CD14-positive monocyte (primary cell): ENCODE measurements at regions not wholly inside any gene's neighbourhood (a gene's known extent, or its start where the extent isn't known, plus 50 kb on each side); places are given as distances from the start of the nearest gene placed in this dataset.

Experiments
- DNase-seq, 3 donors: peaks; one replicate each; pipeline ENCODE4 v3.0.0-alpha.2; 2011 to 2022
- H2AFZ ChIP-seq: 2 replicates; pipeline ENCODE4 v1.6.0; 2012; ENCODE audit warnings: mild to moderate bottlenecking, low read depth, low read length, inconsistent platforms; ENCODE audit not compliant: insufficient read depth, poor library complexity, severe bottlenecking
- H3K27ac ChIP-seq, 2 donors: 1 replicate in 1 of 2; 2 replicates in 1 of 2; pipeline ENCODE4 v1.5.1; 2012 to 2013; ENCODE audit warnings: low read length in 2 of 2, control low read depth in 1 of 2, inconsistent platforms in 1 of 2, low read depth in 1 of 2, mild to moderate bottlenecking in 1 of 2
- H3K27me3 ChIP-seq, 2 donors: one replicate each; pipeline versions ENCODE4 v1.6.0 to v1.6.1; 2011 to 2013; ENCODE audit warnings: low read length in 2 of 2; ENCODE audit not compliant: control insufficient read depth in 2 of 2, insufficient read depth in 2 of 2
- H3K36me3 ChIP-seq, 2 donors: replicated peaks in 1 of 2; 1 replicate in 1 of 2; 2 replicates in 1 of 2; pipeline versions ENCODE4 v1.5.1 to v1.6.1; 2012 to 2013; ENCODE audit warnings: low read length in 2 of 2, control low read depth in 1 of 2, inconsistent platforms in 1 of 2, mild to moderate bottlenecking in 1 of 2; ENCODE audit not compliant: insufficient read depth in 2 of 2, control insufficient read depth in 1 of 2
- H3K4me1 ChIP-seq, 2 donors: 1 replicate in 1 of 2; 2 replicates in 1 of 2; pipeline versions ENCODE4 v1.5.1 to v1.6.1; 2012 to 2013; ENCODE audit warnings: low read length in 2 of 2, control low read depth in 1 of 2, inconsistent platforms in 1 of 2, mild to moderate bottlenecking in 1 of 2, moderate library complexity in 1 of 2; ENCODE audit not compliant: insufficient read depth in 2 of 2, control insufficient read depth in 1 of 2
- H3K4me2 ChIP-seq: replicated peaks from 2 replicates; pipeline ENCODE3; 2012; ENCODE audit warnings: low read length, moderate library complexity, mild to moderate bottlenecking; ENCODE audit not compliant: poor library complexity, severe bottlenecking; ENCODE audit errors: extremely low read depth
- H3K4me3 ChIP-seq, 3 experiments: fragments of 200-600 bp in 1 of 3; sonication (generic) in 1 of 3; replicated peaks in 1 of 3; 1 replicate in 2 of 3; 2 replicates in 1 of 3; pipeline ENCODE4 v1.5.1; 2011 to 2013; ENCODE audit warnings: low read length in 3 of 3, mild to moderate bottlenecking in 3 of 3, control low read depth in 2 of 3, low read depth in 2 of 3, inconsistent platforms in 1 of 3, moderate library complexity in 1 of 3
- H3K79me2 ChIP-seq: 2 replicates; pipeline ENCODE4 v1.6.0; 2012; ENCODE audit warnings: mild to moderate bottlenecking, control low read depth, inconsistent platforms, low read length, moderate library complexity; ENCODE audit not compliant: insufficient read depth
- H3K9ac ChIP-seq: 2 replicates; pipeline ENCODE4 v1.6.0; 2017; ENCODE audit warnings: low read length, mild to moderate bottlenecking; ENCODE audit not compliant: insufficient read depth, poor library complexity, severe bottlenecking
- H3K9me3 ChIP-seq, 2 donors: replicated peaks in 1 of 2; 1 replicate in 1 of 2; 2 replicates in 1 of 2; pipeline versions ENCODE4 v1.5.1 to v1.6.1; 2012 to 2013; ENCODE audit warnings: low read length in 2 of 2, control low read depth in 1 of 2; ENCODE audit not compliant: control insufficient read depth in 1 of 2, insufficient read depth in 1 of 2
- H4K20me1 ChIP-seq: 2 replicates; pipeline ENCODE4 v1.6.0; 2012; ENCODE audit warnings: mild to moderate bottlenecking, low read length, control low read depth, moderate library complexity; ENCODE audit not compliant: insufficient read depth
- H3K27ac Mint-ChIP-seq, 7 donors: one replicate each; pipeline ENCODE4 v1.8.0; 2020; ENCODE audit warnings: mild to moderate bottlenecking in 7 of 7, mixed read lengths in 7 of 7, moderate library complexity in 6 of 7, inconsistent platforms in 2 of 7
- H3K27me3 Mint-ChIP-seq, 3 donors: one replicate each; pipeline ENCODE4 v1.8.0; 2021 to 2022; ENCODE audit warnings: low read depth in 3 of 3, mild to moderate bottlenecking in 3 of 3, mixed read lengths in 3 of 3, moderate library complexity in 3 of 3, inconsistent platforms in 1 of 3
- H3K36me3 Mint-ChIP-seq, 2 donors: one replicate each; pipeline ENCODE4 v1.8.0; 2020; ENCODE audit warnings: mixed read lengths in 2 of 2, inconsistent platforms in 1 of 2, mild to moderate bottlenecking in 1 of 2
- H3K4me1 Mint-ChIP-seq: one replicate; pipeline ENCODE4 v1.8.0; 2020; ENCODE audit warnings: mild to moderate bottlenecking, mixed read lengths
- H3K4me3 Mint-ChIP-seq, 2 donors: one replicate each; pipeline ENCODE4 v1.8.0; 2020; ENCODE audit warnings: mild to moderate bottlenecking in 2 of 2, mixed read lengths in 2 of 2, moderate library complexity in 1 of 2
- H3K9me3 Mint-ChIP-seq, 7 donors: one replicate each; pipeline ENCODE4 v1.8.0; 2020 to 2022; ENCODE audit warnings: mixed read lengths in 7 of 7, mild to moderate bottlenecking in 6 of 7, moderate library complexity in 6 of 7, inconsistent platforms in 2 of 7
- WGBS: methylation state at CpG from one replicate; pipeline ENCODE4 v1.1.5; 2013; ENCODE audit warnings: missing lambda C conversion rate; ENCODE audit not compliant: insufficient coverage; 5-methylcytosine and 5-hydroxymethylcytosine counted together
- intact Hi-C, 2 donors: fragments of 100-400 bp; cut with micrococcal nuclease; formaldehyde crosslinking; loops; one replicate each; pipeline versions ENCODE4 v1.15.0 to v1.15.1; 2023
- TF ChIP-seq, protein P1 (sequence below): fragments of 200-600 bp; IDR thresholded peaks from one replicate; pipeline ENCODE4 v1.8.0; 2022; ENCODE audit warnings: antibody characterized with exemption, mild to moderate bottlenecking

DNA sequence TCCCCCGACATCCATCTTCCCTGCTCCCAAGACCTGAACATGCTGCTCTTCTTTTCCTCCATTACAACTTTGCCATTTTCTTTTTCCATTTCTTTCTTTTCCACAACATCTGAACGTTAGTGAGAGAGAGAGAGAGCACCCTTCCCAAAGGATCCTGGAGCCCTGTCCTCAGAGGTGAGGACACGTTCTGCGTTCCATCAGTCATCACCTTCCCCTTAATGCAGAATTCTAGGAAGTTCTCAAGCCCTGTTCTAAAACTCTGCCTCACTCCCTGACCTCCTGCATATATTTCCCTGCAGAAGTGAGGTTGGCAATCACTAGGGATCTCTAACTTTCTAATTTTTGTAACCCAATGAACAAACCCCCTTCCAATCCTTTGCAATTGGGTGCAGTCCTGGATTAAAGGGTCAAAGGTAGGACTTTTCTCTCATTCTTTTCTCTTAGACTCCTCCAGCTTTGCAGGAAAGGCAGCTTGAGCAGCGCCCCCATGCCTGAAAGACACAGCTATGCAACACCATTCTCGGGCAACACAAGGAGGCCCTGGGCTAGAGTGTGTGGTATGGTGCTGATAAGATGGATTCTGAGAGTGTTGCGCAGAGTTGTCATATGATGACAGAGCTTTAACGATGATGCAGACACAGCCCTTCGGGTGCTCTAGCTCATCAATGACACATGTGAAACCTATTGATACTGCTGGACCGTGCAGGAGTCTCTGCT is 59.2 kb upstream of the TNR start:
- 98% methylated on average over 6 of the region's 10 CpGs for WGBS
- intact Hi-C loops = no loop called here
- no peak overlapping the region for H3K9ac ChIP-seq

DNA sequence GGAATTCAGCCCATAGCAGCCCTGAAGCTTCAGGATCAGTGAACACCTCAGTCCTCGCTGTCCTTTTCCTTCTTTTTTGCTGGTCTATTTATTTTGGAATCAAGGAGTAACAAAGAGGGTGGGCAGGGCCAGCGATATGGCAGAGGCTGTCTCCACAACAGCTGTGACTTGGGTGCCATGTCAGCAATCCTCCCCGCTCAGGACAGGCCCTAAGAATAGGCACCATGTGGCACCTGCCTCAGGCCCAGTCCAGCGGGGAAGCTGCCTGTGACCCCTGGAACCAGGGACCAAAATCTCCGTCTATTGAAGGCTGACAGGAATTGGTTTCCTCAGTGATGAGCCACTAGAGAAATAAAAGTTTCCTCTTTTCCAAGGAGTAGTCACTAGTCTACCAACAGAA is 58.6 kb upstream of the TNR start:
- Mint-ChIP-seq H3K27ac (no peak overlapping the region), H3K4me3 (no peak overlapping the region), H3K9me3 (peaks cover 0 to 4% (median 2%) of the 10 kb centered on the region in 7 donors), H3K36me3 (no peaks in the 10 kb centered on the region), H3K4me1 (no peaks in the 10 kb centered on the region), H3K27me3 (peaks cover 0 to 4% (median 4%) of the 10 kb centered on the region in 3 donors)
- DNase-seq = no peak
- H3K9me3 ChIP-seq = no peaks in the 10 kb centered on the region
- no peak overlapping the region for H3K4me2 ChIP-seq
- no peaks in the 10 kb centered on the region for H4K20me1 ChIP-seq
- no peaks in the 10 kb centered on the region for H3K27me3 ChIP-seq
- intact Hi-C loops = no loop called here
- H3K4me1 ChIP-seq = no peaks in the 10 kb centered on the region
- TF ChIP-seq, protein P1, sequence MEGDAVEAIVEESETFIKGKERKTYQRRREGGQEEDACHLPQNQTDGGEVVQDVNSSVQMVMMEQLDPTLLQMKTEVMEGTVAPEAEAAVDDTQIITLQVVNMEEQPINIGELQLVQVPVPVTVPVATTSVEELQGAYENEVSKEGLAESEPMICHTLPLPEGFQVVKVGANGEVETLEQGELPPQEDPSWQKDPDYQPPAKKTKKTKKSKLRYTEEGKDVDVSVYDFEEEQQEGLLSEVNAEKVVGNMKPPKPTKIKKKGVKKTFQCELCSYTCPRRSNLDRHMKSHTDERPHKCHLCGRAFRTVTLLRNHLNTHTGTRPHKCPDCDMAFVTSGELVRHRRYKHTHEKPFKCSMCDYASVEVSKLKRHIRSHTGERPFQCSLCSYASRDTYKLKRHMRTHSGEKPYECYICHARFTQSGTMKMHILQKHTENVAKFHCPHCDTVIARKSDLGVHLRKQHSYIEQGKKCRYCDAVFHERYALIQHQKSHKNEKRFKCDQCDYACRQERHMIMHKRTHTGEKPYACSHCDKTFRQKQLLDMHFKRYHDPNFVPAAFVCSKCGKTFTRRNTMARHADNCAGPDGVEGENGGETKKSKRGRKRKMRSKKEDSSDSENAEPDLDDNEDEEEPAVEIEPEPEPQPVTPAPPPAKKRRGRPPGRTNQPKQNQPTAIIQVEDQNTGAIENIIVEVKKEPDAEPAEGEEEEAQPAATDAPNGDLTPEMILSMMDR = no peak
- no peak overlapping the region for H3K4me3 ChIP-seq
- H2AFZ ChIP-seq = no peak overlapping the region
- H3K27ac ChIP-seq = no peak overlapping the region
- H3K36me3 ChIP-seq = no peaks in the 10 kb centered on the region
- no peaks in the 10 kb centered on the region for H3K79me2 ChIP-seq
- WGBS = 80% methylated on average over 5 of the region's 5 CpGs
- no peak overlapping the region for H3K9ac ChIP-seq

More for the DNA sequence above, 59.2 kb upstream of the TNR start:
- no peak overlapping the region for H3K27ac Mint-ChIP-seq
- no peak overlapping the region for H3K4me3 Mint-ChIP-seq
- no peak overlapping the region for H3K27ac ChIP-seq
- H3K4me1 Mint-ChIP-seq = no peaks in the 10 kb centered on the region
- H4K20me1 ChIP-seq = no peaks in the 10 kb centered on the region
- no peak overlapping the region for H3K4me2 ChIP-seq
- no peaks in the 10 kb centered on the region for H3K4me1 ChIP-seq
- H3K79me2 ChIP-seq = no peaks in the 10 kb centered on the region
- no peak for DNase-seq
- no peaks in the 10 kb centered on the region for H3K36me3 ChIP-seq
- no peak overlapping the region for H2AFZ ChIP-seq
- H3K36me3 Mint-ChIP-seq = no peaks in the 10 kb centered on the region
- no peaks in the 10 kb centered on the region for H3K27me3 ChIP-seq
- H3K27me3 Mint-ChIP-seq = peaks cover 0 to 4% (median 0%) of the 10 kb centered on the region in 3 donors
- peaks cover 0 to 3% (median 0%) of the 10 kb centered on the region in 7 donors for H3K9me3 Mint-ChIP-seq
- no peaks in the 10 kb centered on the region for H3K9me3 ChIP-seq
- no peak overlapping the region for H3K4me3 ChIP-seq
- TF ChIP-seq, protein P1 = no peak
